ENCODE measurements at regions not wholly inside any gene's neighbourhood (a gene's known extent, or its start where the extent isn't known, plus 50 kb on each side); places are given as distances from the start of the nearest gene placed in this dataset.

DNA sequence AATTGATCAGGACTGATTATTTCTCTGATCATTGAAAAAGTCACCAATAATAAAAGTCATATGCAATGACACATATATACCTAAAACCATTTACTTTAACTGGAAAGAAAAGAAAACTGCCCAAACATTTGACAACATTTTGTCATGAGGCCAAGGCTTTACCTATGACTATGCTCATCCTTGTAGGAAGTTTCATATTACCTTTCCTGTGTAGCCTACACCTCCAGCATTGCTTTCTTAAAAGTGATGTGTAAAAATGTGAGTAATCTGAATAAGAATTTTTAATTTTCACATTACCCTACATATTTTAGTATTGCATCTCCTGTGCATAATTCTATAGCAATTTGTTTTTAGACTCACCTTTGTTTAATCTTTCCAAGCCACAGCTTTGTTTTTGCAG is 419.8 kb upstream of the FIGN start:
- no peak for DNase-seq

DNA sequence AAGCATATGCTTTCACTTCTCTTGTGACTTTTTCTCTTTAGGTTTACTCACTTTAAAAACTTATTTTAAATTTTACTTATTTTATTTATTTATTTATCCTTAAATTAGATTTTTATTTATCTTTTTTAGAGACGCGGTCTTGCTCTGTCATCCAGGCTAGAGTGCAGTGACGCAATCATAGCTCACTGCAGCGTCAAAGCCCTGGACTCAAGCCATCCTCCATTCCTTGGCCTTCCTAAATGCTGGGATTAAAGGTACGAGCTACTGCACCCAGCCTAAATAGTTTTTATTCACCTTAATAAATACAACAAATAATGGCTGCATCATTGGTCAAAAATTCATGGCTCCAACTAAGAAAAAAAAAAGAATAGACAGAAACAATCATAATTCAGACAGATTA is 415.7 kb upstream of the FIGN start:
- no peak for DNase-seq

- DNase-seq, result no peak
Observed at GRCh38 chr2:164150604-164151003, 414.8 kb upstream of the FIGN start.

GRCh38 chr2:164146441-164146840 is 410.6 kb upstream of the FIGN start:
- no peak for DNase-seq

DNA sequence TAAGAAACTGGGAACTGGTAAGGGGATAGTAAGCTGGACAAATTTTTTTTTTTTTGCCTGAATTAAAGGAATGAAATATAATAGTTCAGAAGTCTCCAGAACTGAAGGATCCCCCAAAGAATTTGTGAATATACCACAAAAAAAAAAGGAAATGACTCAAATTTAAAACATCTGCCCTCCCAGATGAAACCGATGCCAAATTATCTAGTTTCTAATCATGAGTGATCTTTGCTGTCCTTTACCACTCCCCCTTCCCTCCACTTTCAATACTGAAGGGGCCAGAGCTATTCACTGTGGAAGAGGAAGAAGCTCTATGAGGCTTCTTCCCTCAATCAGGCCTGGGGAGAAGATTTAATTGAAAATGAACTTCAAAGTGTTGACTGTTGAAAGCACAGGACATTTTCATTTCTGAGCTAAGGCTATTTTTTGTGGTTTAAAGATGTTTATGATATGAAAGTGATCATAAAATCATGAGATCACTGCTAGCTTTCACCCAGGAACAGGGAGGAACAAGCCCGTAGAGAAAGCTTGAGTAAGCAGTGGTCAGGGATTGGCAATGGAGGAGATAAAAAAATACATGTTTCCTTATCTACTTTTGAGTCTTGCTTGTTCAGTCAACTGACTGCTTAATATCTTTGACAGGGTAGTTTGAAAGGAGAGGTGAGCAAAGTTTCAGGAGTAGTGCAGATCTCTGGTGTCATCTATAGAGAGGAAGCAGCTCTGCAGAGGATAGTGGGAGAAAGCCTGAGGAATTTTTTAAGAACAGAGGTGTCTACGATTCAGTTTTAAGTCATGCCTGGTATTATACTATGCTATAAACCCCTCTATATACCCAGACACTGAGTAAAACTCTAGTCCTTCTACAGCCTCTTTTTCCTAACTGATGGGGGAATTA is 409.5 kb upstream of the FIGN start:
- no peak for DNase-seq

DNA sequence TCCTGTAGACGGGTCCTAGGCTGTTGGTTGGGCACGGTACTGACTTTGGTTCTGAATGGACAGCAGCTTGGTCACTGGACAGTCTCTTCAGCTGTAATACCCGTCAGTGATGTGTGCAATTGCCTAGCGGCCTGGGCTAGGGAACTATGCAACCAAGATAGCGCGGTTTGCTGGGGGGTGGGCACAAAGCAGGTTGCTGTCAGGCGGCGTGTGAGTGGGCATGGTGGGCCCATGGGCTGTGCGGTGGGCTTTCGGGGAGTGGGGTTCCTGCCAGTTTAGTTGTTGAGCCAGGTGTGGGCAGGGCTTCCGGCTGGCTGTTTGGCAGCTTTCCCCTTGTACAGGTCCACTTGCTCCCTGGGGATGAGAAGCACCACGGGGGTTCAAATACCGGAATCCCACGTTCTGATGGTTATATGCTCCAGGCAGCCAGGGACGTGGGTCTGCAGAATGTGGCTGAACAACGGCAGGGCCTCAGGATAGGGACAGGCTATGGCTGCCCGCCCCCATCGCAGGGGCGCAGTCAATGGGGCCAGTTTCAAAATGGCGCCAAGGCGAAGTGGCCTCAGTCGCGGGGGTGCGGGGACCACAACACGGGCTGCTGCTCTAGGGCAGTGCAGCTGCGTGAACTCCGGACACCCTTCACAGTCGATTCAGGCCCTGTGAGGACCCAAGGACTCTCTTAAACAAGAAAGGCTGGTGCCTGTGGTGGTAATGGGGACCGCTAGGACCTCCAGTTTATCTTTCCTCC is 407.5 kb upstream of the FIGN start:
- DNase-seq, result no peak

DNA sequence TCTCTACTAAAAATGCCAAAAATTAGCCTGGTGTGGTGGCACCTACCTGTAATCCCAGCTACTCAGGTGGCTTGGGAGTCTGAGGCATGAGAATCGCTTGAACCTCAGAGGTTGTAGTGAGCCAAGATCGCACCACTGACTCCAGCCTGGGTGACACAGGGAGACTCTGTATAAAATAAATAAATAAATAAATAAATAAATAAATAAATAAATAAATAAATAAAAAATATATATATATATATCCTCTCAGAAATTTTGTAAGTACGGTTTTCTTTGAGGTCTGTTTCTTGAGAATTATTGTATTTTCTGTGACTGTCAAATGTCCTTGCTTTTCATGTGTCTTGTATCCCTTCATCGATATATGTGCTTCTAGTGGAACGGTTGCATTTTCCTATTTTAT is 406.9 kb upstream of the FIGN start:
- no peak for DNase-seq

- DNase-seq, result no peak
Observed at GRCh38 chr2:164141271-164141670, 405.5 kb upstream of the FIGN start.

DNA sequence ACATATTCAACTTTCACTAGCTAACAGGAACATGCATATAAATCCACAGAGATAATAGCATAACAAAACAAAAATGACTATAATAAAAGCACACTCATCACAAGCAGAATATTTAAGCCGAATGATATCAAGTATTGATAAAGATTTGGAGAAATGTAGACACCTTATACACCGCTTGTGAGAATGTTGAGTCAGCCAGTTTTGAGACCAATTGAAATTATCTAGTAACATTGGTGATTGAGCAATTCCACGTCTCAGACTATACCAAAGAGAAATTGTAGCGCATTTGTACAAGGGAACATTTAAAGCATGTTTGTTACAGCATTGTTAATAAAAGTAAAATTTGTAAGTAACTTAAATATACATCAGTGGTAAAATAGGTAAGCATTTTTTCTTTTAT is 402.9 kb upstream of the FIGN start:
- no peak for DNase-seq

DNA sequence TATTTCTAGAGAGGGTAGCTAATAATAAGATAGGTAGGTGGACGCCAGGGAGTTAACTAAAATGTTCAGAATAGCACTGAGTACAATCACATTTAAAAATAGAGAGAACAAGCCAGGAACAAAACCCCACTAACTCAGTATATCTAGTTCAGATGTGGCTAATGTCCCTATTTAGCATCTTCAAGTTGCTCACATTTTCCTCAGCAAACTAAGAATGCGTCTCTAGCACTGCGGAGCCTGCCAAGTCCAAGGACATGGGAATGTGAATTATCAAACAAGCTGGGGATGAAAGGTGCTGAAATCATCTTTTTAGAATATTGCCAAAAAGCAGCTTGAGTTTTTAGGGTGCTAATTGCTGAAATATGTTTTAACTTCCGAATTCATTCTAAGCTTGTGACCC is 398.5 kb upstream of the FIGN start:
- no peak for DNase-seq

- DNase-seq, result no peak
Observed at GRCh38 chr2:164127971-164128527, 392.2 kb upstream of the FIGN start.

DNA sequence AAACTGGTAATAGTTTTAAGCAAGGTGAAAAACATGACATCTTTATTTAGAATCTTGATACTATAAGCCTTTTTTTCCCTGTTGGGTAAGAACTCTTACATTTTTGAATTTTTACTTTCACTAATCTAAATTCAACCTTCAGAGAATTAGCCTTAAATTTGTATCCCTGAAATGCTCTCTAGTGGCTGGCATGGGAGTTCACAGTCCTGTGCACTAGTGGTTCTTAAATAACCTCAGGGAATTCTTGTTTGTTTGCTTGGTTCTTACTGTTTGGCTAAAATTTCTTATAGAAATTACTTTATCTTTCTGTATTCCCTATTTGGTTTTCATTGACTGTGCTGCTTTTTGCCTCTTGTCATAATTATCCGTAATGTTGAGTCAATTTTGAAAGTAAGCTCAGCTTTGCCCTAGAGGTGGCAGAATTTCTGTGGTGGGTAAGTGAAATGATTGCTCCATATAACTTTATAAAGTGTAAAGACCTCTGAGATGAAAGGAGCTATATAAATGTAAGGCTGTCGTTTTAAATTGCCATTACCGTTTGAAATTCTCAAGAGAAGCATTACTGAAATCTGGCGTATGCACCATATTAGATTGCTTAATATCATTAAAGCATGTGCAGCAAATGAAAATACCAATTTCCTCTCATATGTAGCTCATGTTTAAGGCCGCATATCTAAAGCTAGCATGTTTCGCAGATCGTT is 391.3 kb upstream of the FIGN start:
- peak in 1 of 2 experiments; percentile 5 for DNase-seq

GRCh38 chr2:164115806-164116205 is 380.0 kb upstream of the FIGN start:
- no peak for DNase-seq

DNA sequence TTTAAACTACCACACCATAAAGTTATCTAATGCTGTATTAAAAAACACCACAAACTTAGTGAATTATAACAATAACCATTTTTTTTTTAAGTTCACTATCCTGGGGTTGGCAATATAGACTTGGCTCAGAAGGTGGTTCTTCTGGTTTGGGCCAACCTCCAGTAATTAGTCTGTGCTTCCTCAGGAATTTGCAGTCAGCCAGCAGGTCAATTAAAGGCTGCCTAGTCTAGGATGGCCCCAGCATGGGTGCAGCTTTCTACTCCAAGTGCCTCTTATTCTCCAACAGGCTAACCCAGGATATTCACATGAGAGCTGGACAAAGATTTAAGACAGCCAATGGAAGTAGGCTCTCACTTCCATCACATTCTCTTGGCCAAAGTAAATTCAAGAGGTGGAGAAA is 379.1 kb upstream of the FIGN start:
- no peak for DNase-seq

DNA sequence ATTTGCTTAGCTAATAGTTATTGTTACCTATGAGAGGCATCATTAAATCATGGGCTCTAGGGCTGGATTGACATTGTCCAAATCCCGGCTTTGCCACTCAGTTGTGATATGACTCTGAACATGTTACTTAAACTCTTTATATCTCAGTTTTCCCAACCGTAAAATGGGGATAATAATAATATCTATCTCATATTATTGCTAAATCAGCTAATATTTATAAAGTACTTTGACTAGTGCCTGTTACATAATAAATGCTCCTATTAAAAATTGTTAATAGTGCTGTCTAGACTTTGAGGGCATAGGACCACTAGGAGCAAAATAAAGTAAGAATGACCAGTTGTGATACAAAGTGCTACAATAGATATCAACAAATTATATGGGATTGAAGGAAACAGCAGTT is 376.3 kb upstream of the FIGN start:
- DNase-seq, result no peak

GRCh38 chr2:164110515-164110914 is 374.7 kb upstream of the FIGN start:
- no peak for DNase-seq

DNA sequence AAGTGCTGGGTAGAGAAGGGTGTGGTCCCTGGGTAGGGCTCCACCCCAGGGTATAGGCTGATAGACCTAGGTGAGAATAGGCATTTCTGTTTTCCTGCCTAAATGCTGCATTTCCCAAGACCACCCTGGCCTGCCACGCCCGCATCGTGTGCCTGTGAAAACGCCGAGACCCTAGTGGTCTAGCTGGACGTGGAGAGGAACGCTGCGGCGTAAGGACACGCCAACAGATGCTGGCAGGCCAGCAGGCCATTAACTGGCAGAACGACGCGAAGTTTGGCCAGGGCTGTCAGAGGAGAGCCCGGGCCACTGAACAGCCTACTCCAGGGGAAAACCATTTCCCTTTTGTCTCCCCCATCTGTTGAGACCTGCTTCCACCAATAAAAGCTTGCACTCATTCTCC is 373.2 kb upstream of the FIGN start:
- DNase-seq, result no peak

- DNase-seq, result no peak
Observed at GRCh38 chr2:164103271-164103670, 367.5 kb upstream of the FIGN start.

GRCh38 chr2:164102366-164102765 is 366.6 kb upstream of the FIGN start:
- DNase-seq, result no peak

DNA sequence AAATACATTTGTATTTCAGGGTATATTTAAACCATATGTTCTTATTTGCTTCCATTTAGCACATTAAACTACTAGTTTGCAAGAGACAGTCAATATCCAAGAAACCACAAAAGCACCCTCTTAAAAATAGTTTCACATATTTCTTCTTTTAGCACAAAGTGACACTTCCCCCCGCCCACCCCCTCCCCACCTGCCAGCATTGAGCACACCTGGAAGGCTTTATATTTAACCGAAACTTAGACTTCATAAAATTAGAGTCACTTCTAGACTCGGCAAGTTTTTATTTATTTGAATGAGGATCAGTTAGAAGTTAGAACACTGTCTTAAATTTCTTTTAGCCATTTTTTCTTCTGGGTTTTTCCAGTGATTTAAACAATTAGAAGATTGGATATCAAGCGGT is 355.9 kb upstream of the FIGN start:
- DNase-seq, result no peak

GRCh38 chr2:164090533-164090932 is 354.7 kb upstream of the FIGN start:
- no peak for DNase-seq

GRCh38 chr2:164084066-164084465 is 348.3 kb upstream of the FIGN start:
- no peak for DNase-seq

- DNase-seq, result no peak
Observed at GRCh38 chr2:164080486-164080885, 344.7 kb upstream of the FIGN start.

Data from NCI-H2081 (cell line).